VCaP (cell line): ENCODE measurements at regions not wholly inside any gene's neighbourhood (a gene's known extent, or its start where the extent isn't known, plus 50 kb on each side); places are given as distances from the start of the nearest gene placed in this dataset.

Source experiments
- H3K27ac ChIP-seq: fragments of 450-650 bp; 2 replicates; pipeline ENCODE4 v1.5.1; 2017
- CTCF ChIP-seq: fragments of 450-650 bp; conservative IDR thresholded peaks from 2 replicates; pipeline ENCODE4 v1.5.1; 2017; ENCODE audit warnings: mild to moderate bottlenecking, moderate library complexity

GRCh38 chr5:38753141-38753540 lies 92.7 kb upstream of the OSMR start:
- no peak for TF ChIP-seq CTCF
- H3K27ac ChIP-seq = no peak overlapping the region

GRCh38 chr5:38753776-38754175 lies 92.0 kb upstream of the OSMR start:
- no peak for TF ChIP-seq CTCF
- H3K27ac ChIP-seq = no peak overlapping the region

GRCh38 chr5:38755181-38755580 lies 90.6 kb upstream of the OSMR start:
- H3K27ac ChIP-seq = no peak overlapping the region
- no peak for TF ChIP-seq CTCF

GRCh38 chr5:38756068-38756467 lies 89.7 kb upstream of the OSMR start:
- no peak for TF ChIP-seq CTCF
- H3K27ac ChIP-seq = no peak overlapping the region

GRCh38 chr5:38757451-38758245 lies 88.2 kb upstream of the OSMR start:
- no peak for TF ChIP-seq CTCF
- H3K27ac ChIP-seq = no peak overlapping the region

- peak overlapping the region; percentile 30; the same call in 1 of the 2 replicates for H3K27ac ChIP-seq
- no peak for TF ChIP-seq CTCF
Observed at GRCh38 chr5:38758774-38759600, 86.8 kb upstream of the OSMR start.

GRCh38 chr5:38764937-38765391 lies 80.8 kb upstream of the OSMR start:
- no peak for TF ChIP-seq CTCF
- no peak overlapping the region for H3K27ac ChIP-seq
